Body of pancreas (tissue), 4 donors: ENCODE measurements at regions not wholly inside any gene's neighbourhood (a gene's known extent, or its start where the extent isn't known, plus 50 kb on each side); places are given as distances from the start of the nearest gene placed in this dataset.

ENCODE experiments used
- ATAC-seq: fragments of 150-250 bp; one replicate; pipeline ENCODE4 v1.9.1; 2016
- DNase-seq, 4 donors: peaks; one replicate each; pipeline ENCODE4 v3.0.0-alpha.2; 2019
- H3K27ac ChIP-seq, 4 donors: fragments of 200-600 bp; sonication (generic); 1 replicate in 3 of 4; 2 replicates in 1 of 4; pipeline versions ENCODE4 v1.5.1 to v1.6.1; 2016 to 2019; ENCODE audit warnings: mild to moderate bottlenecking in 1 of 4, mixed read lengths in 1 of 4, moderate library complexity in 1 of 4
- H3K27me3 ChIP-seq, 2 donors: fragments of 200-600 bp; sonication (generic); one replicate each; pipeline ENCODE4 v1.6.0; 2016; ENCODE audit warnings: mild to moderate bottlenecking in 1 of 2
- H3K36me3 ChIP-seq, 2 donors: fragments of 200-600 bp; sonication (generic); replicated peaks in 1 of 2; 2 replicates each; pipeline ENCODE4 v1.5.1; 2016; ENCODE audit warnings: low read depth in 2 of 2; ENCODE audit not compliant: insufficient read depth in 1 of 2
- H3K4me1 ChIP-seq: fragments of 200-600 bp; sonication (generic); one replicate; pipeline ENCODE4 v1.6.0; 2016
- H3K4me3 ChIP-seq, 2 donors: fragments of 200-600 bp; sonication (generic); 1 replicate in 1 of 2; 2 replicates in 1 of 2; pipeline ENCODE4 v1.5.1; 2016 to 2019
- H3K9me3 ChIP-seq, 3 donors: fragments of 200-600 bp; sonication (generic); 1 replicate in 2 of 3; 2 replicates in 1 of 3; pipeline ENCODE4 v1.5.1; 2016
- CTCF ChIP-seq, 7 experiments: fragments of 450-650 bp in 4 of 7; fragments of 200-600 bp in 3 of 7; sonication (generic) in 3 of 7; IDR thresholded peaks; one replicate each; pipeline ENCODE4 v1.5.1; 2016 to 2019; ENCODE audit warnings: antibody characterized with exemption in 7 of 7
- POLR2A ChIP-seq, 3 donors: fragments of 450-650 bp; IDR thresholded peaks; one replicate each; pipeline ENCODE4 v1.6.1; 2016; ENCODE audit warnings: antibody characterized with exemption in 3 of 3, mild to moderate bottlenecking in 2 of 3
- WGBS, 2 donors: methylation state at CpG; one replicate each; pipeline ENCODE4 v1.1.5; 2017; 5-methylcytosine and 5-hydroxymethylcytosine counted together
- intact Hi-C: fragments of 100-400 bp; cut with DNase I; formaldehyde crosslinking; loops from one replicate; pipeline ENCODE4 v1.15.1; 2023

GRCh38 chr1:34518146-34518699, 236.6 kb upstream of the GJB5 start:
- H3K9me3 ChIP-seq = no peaks in the 10 kb centered on the region
- 45 to 62% methylated on average over 4 of the region's 4 CpGs for WGBS, 2 donors
- H3K4me3 ChIP-seq = no peak overlapping the region
- ATAC-seq (no peak), DNase-seq (no peak)
- H3K27ac ChIP-seq = no peak overlapping the region
- H3K27me3 ChIP-seq = no peaks in the 10 kb centered on the region
- H3K4me1 ChIP-seq = no peaks in the 10 kb centered on the region
- H3K36me3 ChIP-seq = no peaks in the 10 kb centered on the region
- intact Hi-C loops = no loop called here
- TF ChIP-seq CTCF (IDR thresholded peaks at IDR 0.05) = no peak
- TF ChIP-seq POLR2A (IDR thresholded peaks at IDR 0.05) = no peak

GRCh38 chr1:34520111-34520510, 234.7 kb upstream of the GJB5 start:
- ATAC-seq = no peak
- WGBS, 2 donors = 42 to 48% methylated on average over 4 of the region's 4 CpGs
- no peak overlapping the region for H3K4me3 ChIP-seq
- H3K9me3 ChIP-seq = no peaks in the 10 kb centered on the region
- no peak for DNase-seq
- intact Hi-C loops = no loop called here
- H3K4me1 ChIP-seq = no peaks in the 10 kb centered on the region
- H3K36me3 ChIP-seq = no peaks in the 10 kb centered on the region
- TF ChIP-seq POLR2A (IDR thresholded peaks at IDR 0.05) (no peak), CTCF (IDR thresholded peaks at IDR 0.05) (no peak)
- H3K27me3 ChIP-seq = no peaks in the 10 kb centered on the region
- H3K27ac ChIP-seq = no peak overlapping the region

GRCh38 chr1:34524783-34525182, 230.1 kb upstream of the GJB5 start:
- intact Hi-C loops = no loop called here
- Histone ChIP-seq H3K27ac (no peak overlapping the region), H3K4me1 (no peaks in the 10 kb centered on the region), H3K9me3 (no peaks in the 10 kb centered on the region), H3K27me3 (no peaks in the 10 kb centered on the region), H3K4me3 (no peak overlapping the region), H3K36me3 (no peaks in the 10 kb centered on the region)
- ATAC-seq (no peak), DNase-seq (no peak)
- TF ChIP-seq POLR2A (IDR thresholded peaks at IDR 0.05) = no peak
- TF ChIP-seq CTCF (IDR thresholded peaks at IDR 0.05) = no peak

GRCh38 chr1:34529935-34530859, 224.7 kb upstream of the GJB5 start:
- no peak for ATAC-seq
- no peak for DNase-seq
- H3K4me1 ChIP-seq = no peaks in the 10 kb centered on the region
- intact Hi-C loops = no loop called here
- H3K27me3 ChIP-seq = no peaks in the 10 kb centered on the region
- no peak overlapping the region for H3K27ac ChIP-seq
- H3K36me3 ChIP-seq = no peaks in the 10 kb centered on the region
- H3K9me3 ChIP-seq = no peaks in the 10 kb centered on the region
- no peak overlapping the region for H3K4me3 ChIP-seq
- TF ChIP-seq POLR2A (IDR thresholded peaks at IDR 0.05) (no peak), CTCF (IDR thresholded peaks at IDR 0.05) (no peak)
- 19 to 23% methylated on average over 12 of the region's 12 CpGs for WGBS, 2 donors
